ENCODE measurements at regions not wholly inside any gene's neighbourhood (a gene's known extent, or its start where the extent isn't known, plus 50 kb on each side); places are given as distances from the start of the nearest gene placed in this dataset.

- TF ChIP-seq ZNF70 (CRISPR knock-in tag; IDR thresholded peaks at IDR 0.05) (no peak), OSR1 (CRISPR knock-in tag; IDR thresholded peaks at IDR 0.05) (no peak), TOX (CRISPR knock-in tag; IDR thresholded peaks at IDR 0.05; ENCODE audit: borderline replicate concordance) (no peak), TSHZ2 (CRISPR knock-in tag; IDR thresholded peaks at IDR 0.05) (no peak), ZFP3 (CRISPR knock-in tag; IDR thresholded peaks at IDR 0.05) (no peak), ZFP30 (CRISPR knock-in tag; IDR thresholded peaks at IDR 0.05) (no peak), PATZ1 (CRISPR knock-in tag; IDR thresholded peaks at IDR 0.05; ENCODE audit: borderline replicate concordance) (no peak), ZC3H10 (CRISPR knock-in tag; IDR thresholded peaks at IDR 0.05) (no peak), CREB5 (CRISPR knock-in tag; IDR thresholded peaks at IDR 0.05; ENCODE audit: low read depth) (no peak), ZNF565 (CRISPR knock-in tag; conservative IDR thresholded peaks at IDR 0.05; ENCODE audit: low read depth) (no peak), GLIS3 (CRISPR knock-in tag; IDR thresholded peaks at IDR 0.05) (no peak), CSDC2 (CRISPR knock-in tag; IDR thresholded peaks at IDR 0.05) (no peak), POU6F1 (CRISPR knock-in tag; IDR thresholded peaks at IDR 0.05; ENCODE audit: borderline replicate concordance, low read depth) (no peak)
Measured at GRCh38 chr11:127205688-127206217, 205.2 kb upstream of the KIRREL3 start.
